ENCODE measurements at regions not wholly inside any gene's neighbourhood (a gene's known extent, or its start where the extent isn't known, plus 50 kb on each side); places are given as distances from the start of the nearest gene placed in this dataset.

DNA sequence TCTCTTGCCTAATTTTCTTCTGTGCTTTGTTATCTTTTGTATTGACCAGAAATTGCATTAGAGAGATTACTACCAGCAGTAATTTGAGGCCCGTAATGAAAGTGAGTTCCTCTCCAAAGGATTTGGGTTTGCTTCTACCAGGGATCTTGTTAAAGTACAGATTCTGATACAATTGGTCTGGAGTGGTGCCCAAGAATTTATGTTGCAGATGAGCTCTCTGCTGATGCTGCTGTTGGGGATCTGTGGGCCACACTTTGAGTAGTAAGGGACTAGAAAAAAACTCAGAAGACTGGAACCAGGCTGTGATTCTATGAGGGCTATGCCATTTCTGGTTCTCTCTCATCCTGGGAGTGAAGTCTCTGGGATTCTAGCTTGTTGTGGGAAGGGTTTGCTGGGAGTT, 192.2 kb downstream of the SEC61B start:
- TF ChIP-seq, protein P1, sequence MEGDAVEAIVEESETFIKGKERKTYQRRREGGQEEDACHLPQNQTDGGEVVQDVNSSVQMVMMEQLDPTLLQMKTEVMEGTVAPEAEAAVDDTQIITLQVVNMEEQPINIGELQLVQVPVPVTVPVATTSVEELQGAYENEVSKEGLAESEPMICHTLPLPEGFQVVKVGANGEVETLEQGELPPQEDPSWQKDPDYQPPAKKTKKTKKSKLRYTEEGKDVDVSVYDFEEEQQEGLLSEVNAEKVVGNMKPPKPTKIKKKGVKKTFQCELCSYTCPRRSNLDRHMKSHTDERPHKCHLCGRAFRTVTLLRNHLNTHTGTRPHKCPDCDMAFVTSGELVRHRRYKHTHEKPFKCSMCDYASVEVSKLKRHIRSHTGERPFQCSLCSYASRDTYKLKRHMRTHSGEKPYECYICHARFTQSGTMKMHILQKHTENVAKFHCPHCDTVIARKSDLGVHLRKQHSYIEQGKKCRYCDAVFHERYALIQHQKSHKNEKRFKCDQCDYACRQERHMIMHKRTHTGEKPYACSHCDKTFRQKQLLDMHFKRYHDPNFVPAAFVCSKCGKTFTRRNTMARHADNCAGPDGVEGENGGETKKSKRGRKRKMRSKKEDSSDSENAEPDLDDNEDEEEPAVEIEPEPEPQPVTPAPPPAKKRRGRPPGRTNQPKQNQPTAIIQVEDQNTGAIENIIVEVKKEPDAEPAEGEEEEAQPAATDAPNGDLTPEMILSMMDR (IDR thresholded peaks at IDR 0.05) = no peak
- no peak for TF ChIP-seq POLR2AphosphoS5 (IDR thresholded peaks at IDR 0.05)
- no peak for TF ChIP-seq EP300 (IDR thresholded peaks at IDR 0.05)
- TF ChIP-seq POLR2A (IDR thresholded peaks at IDR 0.05) = no peak

Data from upper lobe of left lung (tissue), 4 donors.